Daoy (cell line): ENCODE measurements at regions not wholly inside any gene's neighbourhood (a gene's known extent, or its start where the extent isn't known, plus 50 kb on each side); places are given as distances from the start of the nearest gene placed in this dataset.

ENCODE experiments used
- DNase-seq: peaks from one replicate; pipeline ENCODE4 v3.0.0-alpha.2; 2015; ENCODE audit warnings: low read depth

DNA sequence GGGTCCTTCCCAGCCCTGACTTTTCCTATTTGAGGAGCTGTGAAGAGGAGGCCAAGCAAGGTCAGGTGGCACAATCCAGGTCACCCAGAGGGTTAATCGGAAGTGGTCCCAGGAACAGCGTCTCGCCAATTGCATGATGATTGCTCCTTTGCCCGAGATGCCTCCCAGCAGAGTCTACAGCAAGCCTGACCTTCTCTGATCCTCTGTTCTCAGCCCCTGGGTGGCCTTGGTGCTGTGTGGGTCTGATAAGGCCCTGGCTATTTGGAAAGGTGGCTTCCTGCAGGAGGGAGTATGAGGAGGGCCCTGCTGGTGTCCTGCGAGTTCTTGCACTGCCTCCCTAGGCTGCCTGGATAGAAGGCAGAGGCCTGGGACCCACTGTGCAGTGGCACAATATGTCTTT, 116.2 kb downstream of the FOXD2 start:
- no peak for DNase-seq

DNA sequence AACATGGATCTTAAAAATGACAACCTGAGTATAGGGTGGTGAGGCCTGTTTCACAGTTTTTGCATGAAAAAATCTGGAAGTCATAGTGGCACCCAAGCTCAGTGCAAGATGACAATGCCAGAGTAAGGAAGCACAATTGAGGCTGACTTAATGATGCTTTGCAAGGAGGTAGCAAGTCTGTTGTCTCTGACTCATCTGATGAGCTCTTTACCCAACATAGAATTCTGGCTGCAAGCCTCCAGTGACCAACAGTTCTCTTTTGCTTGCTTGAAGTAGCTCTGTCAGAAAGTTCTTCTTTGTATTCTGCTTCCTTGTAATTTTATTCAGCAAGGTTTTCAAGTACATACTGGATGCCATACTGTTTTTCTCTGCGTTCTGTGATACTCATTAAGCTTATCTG, 117.1 kb downstream of the FOXD2 start:
- no peak for DNase-seq

DNA sequence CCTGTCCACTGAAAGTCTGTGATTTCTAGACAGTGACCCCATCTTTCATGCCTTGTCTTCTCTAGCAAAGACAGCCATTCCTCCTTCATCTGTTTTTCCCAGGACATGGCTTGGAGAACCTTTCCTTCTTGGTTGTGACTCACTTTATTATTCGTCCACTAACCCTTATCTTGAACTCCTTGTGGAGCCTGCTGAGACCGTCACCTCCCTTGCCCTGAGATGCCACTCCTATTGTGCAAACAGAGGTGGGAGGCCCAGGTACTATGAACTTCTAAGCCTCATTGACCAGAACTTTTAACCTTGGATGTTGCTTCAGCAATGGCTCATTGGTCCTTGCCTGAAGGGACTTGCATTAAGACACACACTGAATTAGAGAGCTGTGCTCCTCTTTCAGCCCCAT, 117.5 kb downstream of the FOXD2 start:
- no peak for DNase-seq

DNA sequence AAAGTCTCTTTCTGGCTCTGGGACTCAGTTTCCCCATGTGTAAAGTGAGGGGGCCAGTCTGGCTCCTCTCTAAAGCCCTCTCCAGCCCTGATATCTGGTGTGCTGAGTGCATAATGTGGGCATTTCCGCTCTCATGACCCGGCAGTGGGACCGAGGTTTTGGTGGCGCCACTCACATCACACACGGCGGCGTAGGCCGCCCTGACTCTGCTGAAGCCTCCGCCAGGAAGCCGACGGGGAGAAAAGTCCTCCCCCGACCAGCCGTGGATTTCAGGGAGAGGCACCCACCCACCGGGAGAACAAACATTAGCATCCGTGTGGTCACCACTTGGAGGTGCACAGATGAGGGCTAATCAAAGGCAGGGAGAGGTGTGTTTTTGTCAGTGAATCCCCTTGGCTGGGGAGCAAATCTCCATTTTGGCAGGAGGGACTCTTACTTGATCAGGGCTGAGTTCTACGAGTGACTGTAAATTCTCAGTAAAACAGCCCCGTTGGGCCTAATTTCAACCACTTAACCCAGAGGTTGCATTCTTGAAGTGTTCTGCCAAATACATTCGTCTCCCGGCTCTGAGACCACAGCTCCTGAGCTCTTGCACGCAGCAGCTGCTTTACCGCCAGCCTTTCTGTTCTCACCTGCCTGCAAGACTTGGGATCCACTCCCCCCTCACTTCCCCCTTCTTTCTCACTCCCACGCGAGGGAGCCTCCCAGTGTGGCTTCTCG, 118.2 kb downstream of the FOXD2 start:
- no peak for DNase-seq

DNA sequence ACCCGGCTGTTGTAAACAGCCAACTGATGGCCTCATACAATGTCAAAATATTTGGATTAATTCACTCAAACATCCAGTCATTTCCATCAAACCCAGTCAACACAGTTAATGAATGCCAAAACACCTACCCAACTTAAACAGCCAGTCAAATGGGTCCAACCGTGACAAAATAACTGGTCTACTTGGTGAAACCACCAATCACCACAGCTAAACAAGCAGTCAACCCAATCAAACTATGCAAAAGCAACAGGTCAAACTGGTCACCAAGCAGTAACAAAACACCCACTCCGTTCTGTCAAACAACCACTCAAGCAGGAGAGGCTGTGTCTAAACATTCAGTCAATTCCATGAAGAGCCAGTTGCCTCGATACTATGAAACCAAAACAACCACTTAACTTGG, 119.2 kb downstream of the FOXD2 start:
- no peak for DNase-seq

DNA sequence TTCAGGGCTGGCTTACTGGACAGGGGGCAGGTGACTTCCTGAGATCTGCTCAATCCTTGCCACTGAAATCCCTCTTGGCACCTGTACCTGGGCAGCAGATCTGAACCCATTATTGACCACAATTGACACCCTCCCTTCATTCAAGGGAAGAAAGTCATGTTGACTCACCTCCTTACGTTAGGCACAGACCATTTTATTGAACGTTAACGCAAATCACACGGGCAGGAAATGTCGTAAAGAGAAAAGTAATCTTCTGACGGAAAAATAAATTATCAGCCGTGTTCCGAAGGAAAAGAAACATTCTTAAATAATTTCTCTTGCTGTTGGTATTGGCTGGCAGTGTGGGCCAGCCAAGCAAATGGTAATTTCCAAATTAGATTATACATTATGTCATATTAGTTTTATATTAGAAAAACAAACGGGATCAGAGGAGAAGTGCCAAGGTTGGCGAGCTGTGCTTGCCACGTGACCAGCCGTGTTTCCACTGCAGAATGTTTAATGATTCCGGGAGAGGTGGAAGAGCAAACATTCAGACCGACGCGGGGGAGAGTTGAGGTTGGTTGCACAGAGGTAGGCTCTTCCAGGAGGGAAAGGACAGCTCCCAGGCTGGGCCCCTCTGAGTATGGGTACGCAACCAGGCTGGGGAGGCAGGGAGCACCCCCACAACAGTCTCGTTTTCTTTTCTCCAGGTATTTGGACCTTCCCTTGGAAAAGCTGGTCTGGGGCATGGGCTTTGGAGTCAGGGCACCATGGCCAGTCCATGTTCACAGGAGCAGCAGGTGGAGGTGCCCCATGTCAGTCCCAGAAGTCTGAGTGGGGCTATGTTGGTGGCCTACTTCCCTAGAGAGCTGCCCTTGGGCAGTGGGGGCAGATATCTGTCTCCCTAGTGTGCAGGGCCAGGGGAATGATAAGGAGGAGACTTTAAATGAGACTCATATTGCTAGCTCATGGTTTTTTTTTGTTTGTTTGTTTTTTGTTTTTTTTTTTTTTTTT, 121.1 kb downstream of the FOXD2 start:
- DNase-seq = peak; percentile 33

DNA sequence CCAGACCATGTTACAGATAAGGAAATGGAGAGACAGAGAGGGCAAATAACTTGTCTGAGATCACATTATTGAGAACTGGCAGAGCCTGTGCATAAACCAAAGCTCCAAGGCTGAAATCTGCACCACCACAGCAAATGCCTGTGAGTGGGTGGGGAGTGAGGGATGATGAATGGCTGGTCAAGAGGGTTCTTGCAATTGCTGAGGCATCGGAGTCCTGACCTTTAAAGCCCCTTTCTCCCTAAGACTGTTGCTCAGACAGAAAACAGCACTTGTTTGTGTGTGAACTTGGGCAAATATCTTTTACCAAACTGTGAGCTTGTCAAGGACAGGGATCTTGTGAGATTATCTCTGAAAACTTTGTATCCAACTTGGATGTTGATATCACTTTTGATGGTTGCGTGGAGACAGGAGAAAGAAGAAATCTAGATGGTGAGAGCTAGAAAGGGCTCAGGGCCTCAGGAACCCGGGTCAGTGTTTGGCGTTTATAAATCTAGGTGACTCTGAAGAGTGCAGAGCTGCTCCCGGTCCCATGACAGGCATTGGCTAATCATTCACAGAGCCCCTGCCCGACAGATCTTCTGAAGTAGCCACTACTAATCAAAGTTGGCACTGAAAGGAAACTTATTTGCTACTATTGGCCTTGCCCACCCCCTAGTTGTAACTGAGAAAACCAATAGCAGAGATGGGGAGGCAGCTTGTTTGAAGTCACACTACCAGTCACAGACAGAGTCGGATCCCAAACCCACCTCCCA, 122.3 kb downstream of the FOXD2 start:
- no peak for DNase-seq

DNA sequence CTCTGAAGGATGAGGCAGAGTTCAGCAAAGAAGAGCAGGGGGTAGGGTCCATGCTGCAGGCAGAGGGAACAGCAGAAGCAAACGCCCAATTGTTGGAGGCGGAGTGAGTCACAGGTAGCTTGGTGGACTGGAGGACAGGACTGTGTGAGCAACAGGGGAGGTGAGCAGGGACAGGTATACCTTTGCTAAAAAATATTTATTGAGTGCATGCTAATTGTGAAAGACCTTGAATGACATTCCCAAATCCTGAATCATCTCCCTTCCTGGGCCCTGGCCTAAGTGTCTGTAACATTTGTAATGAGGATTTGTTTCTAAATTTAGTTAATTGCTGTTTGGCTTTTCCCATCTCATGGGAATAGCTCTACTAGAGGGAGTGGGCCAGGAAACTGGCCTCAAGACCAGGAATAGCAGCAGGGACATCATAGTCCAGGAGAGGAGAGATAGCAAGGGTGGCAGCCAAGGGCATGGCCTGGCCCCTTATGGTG, 123.7 kb downstream of the FOXD2 start:
- DNase-seq = no peak

DNA sequence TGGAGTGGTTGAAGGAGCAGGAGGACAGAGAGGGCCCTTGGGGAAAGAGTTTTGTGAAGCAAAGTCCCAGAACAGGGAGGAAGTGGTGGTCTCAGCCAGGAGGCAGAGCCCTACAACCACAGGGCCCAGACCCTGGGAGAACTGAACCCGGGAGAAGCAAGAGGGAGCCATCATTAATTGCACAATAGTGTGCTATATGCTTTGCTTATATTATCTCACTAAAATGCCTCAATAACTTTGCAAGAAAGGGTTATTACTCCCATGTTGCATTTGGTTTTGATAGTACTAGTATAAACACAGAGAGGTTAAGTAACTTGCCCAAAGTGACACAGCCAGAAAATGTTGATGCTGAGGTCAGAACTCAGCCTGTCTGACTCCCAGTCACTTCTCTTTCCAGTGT, 124.3 kb downstream of the FOXD2 start:
- no peak for DNase-seq

DNA sequence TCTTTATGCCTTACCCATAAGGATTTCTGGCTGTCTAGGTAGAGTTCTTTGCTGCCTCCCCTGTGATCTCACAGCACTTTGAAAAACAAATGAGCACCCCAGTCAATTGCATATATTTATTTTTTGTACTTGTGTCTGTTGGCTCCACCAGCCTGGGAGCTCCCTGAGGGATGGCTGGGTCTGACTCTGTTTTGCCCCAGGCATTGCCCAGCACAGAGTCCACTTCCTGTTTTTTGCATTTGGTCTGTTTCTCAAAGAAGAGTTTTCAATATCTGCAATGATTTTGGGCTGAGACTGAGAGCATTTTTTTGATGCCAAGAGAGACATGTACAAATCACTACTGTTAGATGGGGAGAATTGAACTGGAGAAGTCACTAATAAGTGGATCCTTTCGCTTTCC, 125.0 kb downstream of the FOXD2 start:
- DNase-seq = no peak

DNA sequence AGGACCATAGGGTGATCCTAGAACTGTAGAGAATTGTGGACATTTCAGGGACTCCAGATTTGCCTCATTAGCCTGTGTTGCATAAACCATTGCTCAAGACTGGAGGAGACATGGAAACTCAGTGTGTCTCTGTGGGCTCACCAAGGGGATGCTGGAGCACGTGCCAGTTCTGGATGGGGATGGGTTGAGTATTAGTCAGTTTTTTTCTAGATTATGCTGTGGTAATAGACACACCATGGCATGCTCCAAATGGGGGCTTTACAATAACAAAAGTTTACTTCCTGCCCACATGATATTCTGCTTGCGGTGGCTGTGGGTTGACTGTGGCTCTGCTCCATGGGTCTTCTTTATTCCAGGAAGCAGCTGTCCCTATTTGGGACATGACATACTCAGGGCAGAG, 125.4 kb downstream of the FOXD2 start:
- no peak for DNase-seq

DNA sequence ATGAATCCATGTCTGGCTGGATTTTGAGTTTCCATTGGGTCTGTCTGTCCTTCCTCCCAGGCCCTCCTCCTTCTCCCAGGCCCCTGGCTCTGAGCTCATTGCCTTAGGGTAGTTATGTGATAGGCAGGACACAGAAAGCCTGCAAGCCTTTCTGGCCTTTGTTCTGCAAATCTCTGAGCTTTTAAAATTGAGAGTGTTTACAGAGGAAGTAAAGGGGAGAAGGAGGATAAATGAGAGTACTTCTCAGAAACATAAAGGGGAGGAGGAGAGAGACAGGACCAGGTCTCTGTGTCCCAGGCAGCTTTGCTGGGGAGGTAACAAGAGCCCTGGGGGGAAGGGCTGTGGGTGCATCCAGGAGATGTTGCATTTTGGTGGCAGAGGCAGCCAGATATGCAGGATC, 126.7 kb downstream of the FOXD2 start:
- DNase-seq = no peak

DNA sequence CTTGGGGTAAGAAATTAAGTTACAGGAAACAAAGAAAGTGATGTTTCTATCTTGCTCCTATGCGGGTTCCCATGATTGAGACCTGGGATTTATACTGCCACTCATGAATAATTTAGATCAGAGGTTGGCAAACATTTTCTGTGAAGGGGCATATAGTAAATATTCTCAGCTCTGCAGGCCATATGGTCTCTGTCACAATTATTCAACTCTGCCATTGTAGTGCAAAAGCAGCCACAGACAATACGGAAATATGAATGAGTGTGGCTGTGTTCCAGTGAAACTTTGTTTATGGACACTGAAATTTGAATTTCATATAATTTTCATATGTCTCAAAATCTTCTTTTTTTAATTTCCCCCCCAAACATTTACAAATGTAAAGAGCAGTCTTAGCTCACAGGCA, 127.2 kb downstream of the FOXD2 start:
- DNase-seq = no peak

DNA sequence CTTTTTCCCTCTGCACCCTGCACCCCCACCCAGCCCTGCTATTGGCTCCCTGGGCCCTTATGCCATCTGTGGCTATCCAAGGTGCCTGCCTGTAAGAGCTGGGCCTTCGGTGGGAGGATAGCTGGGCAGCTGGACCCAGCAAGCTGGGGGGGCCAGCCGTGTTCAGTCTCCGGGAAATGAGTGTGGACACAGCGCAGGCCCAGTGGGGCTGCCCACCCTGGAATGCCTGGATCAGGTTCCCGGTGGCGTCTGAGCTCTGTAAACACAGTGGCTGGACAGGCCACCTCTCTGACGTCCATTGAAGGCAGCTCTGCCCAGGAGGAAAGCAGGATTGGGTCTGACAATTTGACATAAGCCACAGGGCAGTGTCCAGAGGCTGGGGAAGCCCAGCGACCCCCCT, 127.8 kb downstream of the FOXD2 start:
- no peak for DNase-seq

DNA sequence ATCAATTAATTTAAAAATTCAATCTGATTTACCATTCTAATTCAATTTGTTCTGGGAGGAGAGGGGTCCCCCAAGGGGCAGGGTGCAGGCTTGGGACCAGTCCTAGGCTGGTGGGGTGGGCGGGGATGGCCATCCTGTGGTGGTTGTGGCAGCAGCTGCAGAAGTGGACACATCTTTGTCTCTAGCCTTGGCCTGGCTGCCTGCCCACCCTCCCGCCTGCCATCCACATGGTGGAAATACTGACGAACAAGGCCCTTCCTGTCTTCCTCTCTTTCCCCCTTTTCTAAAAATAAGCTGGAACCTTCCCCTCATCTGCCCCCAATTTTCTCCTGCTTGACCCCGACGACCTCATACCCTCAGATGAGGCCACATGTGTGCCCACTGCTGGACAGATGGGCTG, 130.9 kb downstream of the FOXD2 start:
- peak; percentile 27 for DNase-seq

DNA sequence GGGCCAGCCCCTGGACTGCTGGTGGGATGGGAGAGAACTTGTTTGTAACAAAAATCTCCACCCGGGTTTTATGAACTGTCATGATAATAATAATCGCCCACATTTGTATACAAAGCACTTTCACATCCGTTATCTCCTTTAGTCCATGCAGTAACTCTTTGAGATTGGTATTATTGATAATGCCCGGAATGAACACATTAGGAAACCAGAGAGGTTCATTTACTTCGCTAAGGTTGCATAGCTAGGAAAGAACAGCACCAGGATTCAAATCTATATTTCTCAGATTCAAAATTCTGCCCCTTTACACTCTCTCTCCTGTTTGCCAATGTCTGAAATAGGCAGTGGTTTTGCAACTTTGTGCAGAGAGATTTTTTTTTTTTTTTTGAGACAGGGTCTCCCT, 131.4 kb downstream of the FOXD2 start:
- no peak for DNase-seq

DNA sequence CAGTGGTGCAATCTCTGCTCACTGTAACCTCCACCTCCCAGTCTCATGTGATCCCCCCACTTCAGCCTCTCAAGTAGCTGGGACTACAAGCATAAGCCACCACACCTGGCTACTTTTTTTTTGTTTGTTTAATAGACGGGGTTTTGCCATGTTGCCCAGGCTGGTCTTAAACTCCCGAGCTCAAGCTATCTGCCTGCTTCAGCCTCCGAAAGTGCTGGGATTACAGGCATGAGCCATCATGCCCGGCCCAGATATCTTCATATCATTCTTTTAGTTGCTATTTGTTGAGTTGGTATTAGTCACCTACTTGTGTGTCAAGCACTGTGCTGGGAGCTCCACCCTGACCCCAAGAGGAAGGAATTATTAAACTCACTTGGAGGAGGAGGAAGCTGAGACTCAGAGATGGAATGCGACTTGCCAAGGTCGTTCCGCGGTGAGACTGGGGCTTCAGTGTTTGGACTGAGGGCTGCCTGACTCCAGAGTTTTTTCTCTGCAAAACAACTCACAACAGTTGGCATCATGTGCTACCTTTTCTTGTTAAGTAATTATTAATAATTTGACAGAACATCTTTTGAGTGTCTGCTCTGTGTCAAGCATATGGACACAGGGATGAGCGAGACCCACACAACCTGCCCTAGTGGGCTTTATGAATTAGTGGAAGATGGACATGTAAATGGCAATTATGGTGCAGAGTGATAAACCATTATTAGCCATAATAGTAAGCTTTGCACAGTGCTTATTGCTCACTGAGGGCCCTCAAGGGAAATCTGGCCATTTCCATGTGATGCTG, 132.0 kb downstream of the FOXD2 start:
- peak; percentile 94 for DNase-seq

DNA sequence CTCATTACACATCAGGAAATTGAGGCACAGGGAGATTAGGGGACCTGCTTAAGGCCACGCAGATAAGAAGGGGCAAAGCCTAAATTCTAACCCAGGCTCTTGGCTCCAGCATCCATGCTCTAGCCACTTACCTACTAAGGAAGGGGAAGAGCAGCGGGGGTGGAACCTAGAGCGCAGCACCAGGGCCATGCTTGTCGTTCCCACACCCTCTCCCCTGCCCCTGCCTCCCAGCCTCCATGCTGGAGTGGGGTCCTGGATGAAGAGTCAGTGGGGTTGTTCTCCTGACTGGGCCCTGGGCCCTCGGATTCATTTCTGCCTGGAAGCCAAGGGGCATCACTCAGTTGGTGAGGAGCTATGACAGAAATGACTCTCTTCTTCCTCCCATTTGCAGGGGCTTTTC, 133.3 kb downstream of the FOXD2 start:
- no peak for DNase-seq

DNA sequence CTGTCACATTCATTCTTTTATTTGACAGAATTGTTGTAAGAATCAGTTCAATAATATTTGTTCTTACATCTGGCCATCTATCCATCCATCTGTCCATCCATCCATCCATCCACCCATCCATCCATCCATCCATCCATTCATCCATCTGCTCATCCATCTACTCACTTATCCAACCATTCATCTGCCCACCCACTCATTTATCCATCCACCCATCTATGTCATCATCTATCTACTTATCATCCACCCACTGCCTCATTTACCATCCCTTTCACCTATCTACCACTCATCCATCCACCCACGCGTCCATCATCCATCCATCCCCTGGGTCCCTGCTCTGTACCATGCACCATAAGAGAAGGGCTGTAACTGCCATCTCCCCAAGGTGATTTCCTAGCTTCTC, 134.1 kb downstream of the FOXD2 start:
- DNase-seq = no peak

DNA sequence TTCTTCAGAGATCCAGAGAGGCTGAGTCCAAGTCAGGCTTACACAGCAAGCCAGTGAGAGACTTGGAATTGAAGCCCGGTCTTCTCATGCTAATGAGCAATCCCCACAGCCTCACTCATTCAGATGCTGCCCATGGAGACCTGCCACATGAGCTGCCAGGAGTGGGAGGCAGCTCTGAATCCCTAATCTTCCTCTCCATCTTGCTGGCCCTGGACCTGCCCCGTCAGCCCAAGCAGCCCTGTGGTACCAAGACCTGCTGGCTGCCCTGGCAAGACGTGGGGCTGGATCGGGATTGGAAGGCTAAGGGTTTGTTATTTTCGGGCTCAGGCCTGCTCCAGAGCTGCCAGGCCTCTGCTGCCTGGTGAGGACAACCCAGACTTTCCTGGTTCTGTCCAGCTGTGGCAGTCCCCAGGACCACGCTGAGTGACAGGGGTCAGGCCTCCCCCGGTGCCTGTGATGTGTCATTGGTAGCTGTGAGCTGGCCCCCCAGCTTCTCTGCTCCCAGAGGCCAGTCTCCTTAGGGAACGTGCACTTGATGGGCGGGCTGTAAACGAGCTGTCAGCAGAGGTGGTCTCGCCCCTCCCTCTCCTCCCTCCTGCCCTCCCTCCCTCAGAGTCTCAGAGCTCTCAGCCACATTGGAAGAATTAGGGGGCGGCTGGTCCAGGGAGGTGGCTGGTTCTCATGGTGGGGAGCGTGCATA, 135.0 kb downstream of the FOXD2 start:
- DNase-seq = no peak
